ENCODE measurements at regions not wholly inside any gene's neighbourhood (a gene's known extent, or its start where the extent isn't known, plus 50 kb on each side); places are given as distances from the start of the nearest gene placed in this dataset.

DNA sequence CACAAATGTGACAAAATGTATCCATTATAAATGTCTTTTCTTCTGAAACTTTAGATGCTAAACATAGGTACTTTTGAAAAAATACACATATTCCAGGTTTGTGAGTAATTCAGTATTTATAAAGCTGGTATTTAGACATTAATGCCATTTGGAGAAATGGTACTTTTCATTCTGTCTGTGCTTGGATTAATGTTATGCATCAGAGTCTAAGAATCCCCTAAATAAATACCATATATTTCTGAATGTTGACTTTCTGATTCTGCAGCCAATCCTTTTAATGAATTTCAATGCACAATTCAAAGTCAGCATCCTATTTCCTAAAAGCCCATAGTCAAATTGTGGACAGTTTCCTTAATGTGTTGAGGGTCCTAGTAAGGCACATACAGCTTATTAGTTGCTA lies 145.0 kb downstream of the DKK1 start:
- no peak for TF ChIP-seq POLR2AphosphoS5 (IDR thresholded peaks at IDR 0.05; ENCODE audit: borderline replicate concordance, low read depth, low read length)
- no peak for TF ChIP-seq EZH2 (IDR thresholded peaks at IDR 0.05)
- no peak for TF ChIP-seq FOXP2 (optimal IDR thresholded peaks at IDR 0.05; ENCODE audit: control extremely low read depth, extremely low read length, insufficient read depth)
